HCT116 (cell line): ENCODE measurements at regions not wholly inside any gene's neighbourhood (a gene's known extent, or its start where the extent isn't known, plus 50 kb on each side); places are given as distances from the start of the nearest gene placed in this dataset.

ENCODE experiments used
- ATAC-seq: fragments of 200-7000 bp; cut with Tn5 transposase; 2 replicates; pipeline ENCODE4 v1.9.1; 2020; ENCODE audit warnings: mild to moderate bottlenecking, moderate library complexity
- BruUV-seq: library from RNA; stranded (reverse); fragments of 400-500 nt; replicated peaks from 2 replicates; lab custom pipeline; 2021; lab: Mats Ljungman, UMichigan
- CTCF ChIA-PET: fragments of 300-600 bp; sonication (Branson Sonifier 250); formaldehyde crosslinking; loops from one replicate; lab custom pipeline; 2021; ENCODE audit warnings: antibody characterized with exemption; lab: Charles Lee
- POLR2A ChIA-PET: fragments of 300-600, 350-600 bp; sonication (Branson Sonifier 250); formaldehyde crosslinking; loops from one replicate; lab custom pipeline; 2021; ENCODE audit warnings: antibody characterized with exemption; lab: Charles Lee
- RAD21 ChIA-PET, 2 experiments: fragments of 300-600 bp; sonication (Branson Sonifier 250); formaldehyde crosslinking; loops; one replicate each; lab custom pipeline; 2023; ENCODE audit warnings: low total read pairs in 2 of 2; ENCODE audit not compliant: uncharacterized antibody in 2 of 2, unreplicated experiment in 2 of 2, low non-redundant PET in 1 of 2; lab: Charles Lee
- DNase-seq: peaks from one replicate; pipeline ENCODE4 v3.0.0-alpha.2; 2010; ENCODE audit warnings: low read depth, low spot score
- H2AFZ ChIP-seq: fragments of 200-600 bp; shearing (Covaris generic), sonication (generic); 2 replicates; pipeline ENCODE4 v1.6.1; 2017; ENCODE audit warnings: low read depth, mixed run types, mixed read lengths, antibody characterized with exemption, low read length; ENCODE audit not compliant: poor library complexity, severe bottlenecking
- H3K27ac ChIP-seq: 2 replicates; pipeline ENCODE4 v1.5.1; 2012; ENCODE audit warnings: low read depth, low read length
- H3K27me3 ChIP-seq: fragments of 200-600 bp; sonication (generic); 2 replicates; pipeline ENCODE4 v1.6.1; 2016; ENCODE audit warnings: mixed run types, low read length, mixed read lengths; ENCODE audit not compliant: insufficient read depth
- H3K36me3 ChIP-seq, 2 experiments: fragments of 200-500 bp in 1 of 2; fragments of 200-600 bp in 1 of 2; sonication (Bioruptor generic) in 1 of 2; sonication (generic) in 1 of 2; 2 replicates each; pipeline versions ENCODE4 v1.5.1 to v1.6.1; 2014 to 2016; ENCODE audit warnings: low read length in 2 of 2, inconsistent platforms in 1 of 2, mixed read lengths in 1 of 2, mixed run types in 1 of 2; ENCODE audit not compliant: insufficient read depth in 2 of 2, control insufficient read depth in 1 of 2
- H3K4me1 ChIP-seq, 2 experiments: fragments of 200-600 bp in 1 of 2; sonication (generic) in 1 of 2; 2 replicates each; pipeline versions ENCODE4 v1.5.1 to v1.6.1; 2012 to 2017; ENCODE audit warnings: low read length in 2 of 2, inconsistent platforms in 1 of 2, mild to moderate bottlenecking in 1 of 2, mixed read lengths in 1 of 2, mixed run types in 1 of 2, moderate library complexity in 1 of 2; ENCODE audit not compliant: insufficient read depth in 2 of 2, control insufficient read depth in 1 of 2
- H3K4me2 ChIP-seq: fragments of 200-600 bp; sonication (generic); 2 replicates; pipeline ENCODE4 v1.6.1; 2017; ENCODE audit warnings: mixed run types, low read length, mixed read lengths
- H3K4me3 ChIP-seq, 2 experiments: fragments of 200-600 bp in 1 of 2; sonication (generic) in 1 of 2; replicated peaks in 1 of 2; 2 replicates each; pipeline ENCODE4 v1.5.1; 2011 to 2016; ENCODE audit warnings: low read length in 2 of 2, control low read depth in 1 of 2, low read depth in 1 of 2, mild to moderate bottlenecking in 1 of 2, mixed read lengths in 1 of 2, mixed run types in 1 of 2
- H3K79me2 ChIP-seq: fragments of 200-600 bp; sonication (generic); 2 replicates; pipeline ENCODE4 v1.6.1; 2017; ENCODE audit warnings: mild to moderate bottlenecking, mixed run types, low read length, moderate library complexity, mixed read lengths; ENCODE audit not compliant: insufficient read depth
- H3K9ac ChIP-seq: fragments of 200-600 bp; sonication (generic); 2 replicates; pipeline ENCODE4 v1.6.1; 2016; ENCODE audit warnings: low read length, mixed read lengths
- H3K9me2 ChIP-seq: fragments of 200-600 bp; sonication (generic), shearing (Covaris generic); 2 replicates; pipeline ENCODE4 v1.6.1; 2017; ENCODE audit warnings: mixed run types, mild to moderate bottlenecking, moderate library complexity; ENCODE audit not compliant: insufficient read depth
- H3K9me3 ChIP-seq, 2 experiments: fragments of 200-500 bp in 1 of 2; fragments of 200-600 bp in 1 of 2; sonication (Bioruptor generic) in 1 of 2; sonication (generic) in 1 of 2; 2 replicates each; pipeline ENCODE4 v1.6.1; 2014 to 2017; ENCODE audit warnings: low read length in 2 of 2, mixed read lengths in 2 of 2, inconsistent platforms in 1 of 2, low read depth in 1 of 2, mild to moderate bottlenecking in 1 of 2, mixed run types in 1 of 2, moderate library complexity in 1 of 2; ENCODE audit not compliant: control insufficient read depth in 1 of 2, insufficient read depth in 1 of 2
- H4K20me1 ChIP-seq: fragments of 200-600 bp; sonication (generic), shearing (Covaris generic); 2 replicates; pipeline ENCODE4 v1.6.1; 2017; ENCODE audit warnings: mixed run types, mild to moderate bottlenecking, moderate library complexity; ENCODE audit not compliant: insufficient read depth
- ATF3 ChIP-seq: IDR thresholded peaks from 2 replicates; pipeline ENCODE4 v1.6.1; 2012
- EGR1 ChIP-seq: IDR thresholded peaks from 2 replicates; pipeline ENCODE4 v1.6.1; 2012; ENCODE audit warnings: low read depth
- ELF1 ChIP-seq: IDR thresholded peaks from 2 replicates; pipeline ENCODE4 v1.6.1; 2012; ENCODE audit warnings: low read depth, borderline replicate concordance
- FOSL1 ChIP-seq: IDR thresholded peaks from 2 replicates; pipeline ENCODE4 v1.6.1; 2012; ENCODE audit warnings: low read depth
- JUND ChIP-seq: IDR thresholded peaks from 2 replicates; pipeline ENCODE4 v1.6.1; 2012
- MAX ChIP-seq: IDR thresholded peaks from 2 replicates; pipeline ENCODE4 v1.6.1; 2012
- POLR2AphosphoS5 ChIP-seq: IDR thresholded peaks from 2 replicates; pipeline ENCODE4 v1.6.1; 2011; ENCODE audit warnings: mild to moderate bottlenecking, low read depth, low read length, moderate library complexity
- REST ChIP-seq: IDR thresholded peaks from 2 replicates; pipeline ENCODE4 v1.6.1; 2012; ENCODE audit warnings: low read depth
- ZNF274 ChIP-seq: fragments of 200-500 bp; sonication (Bioruptor generic); IDR thresholded peaks from 2 replicates; pipeline ENCODE4 v1.6.1; 2014; ENCODE audit warnings: mild to moderate bottlenecking, low read depth, low read length, inconsistent platforms
- intact Hi-C: fragments of 100-400 bp; cut with micrococcal nuclease; formaldehyde crosslinking; loops from 2 replicates; pipeline ENCODE4 v1.10.0; 2022

- Histone ChIP-seq H3K9me3 (peaks cover 0 to 29% of the 10 kb centered on the region in 2 experiments; a peak in 2 of 4 replicates), H2AFZ (no peak overlapping the region), H3K27ac (no peak overlapping the region), H3K9me2 (no peaks in the 10 kb centered on the region), H3K27me3 (no peaks in the 10 kb centered on the region), H3K4me1 (no peaks in the 10 kb centered on the region), H3K36me3 (no peaks in the 10 kb centered on the region), H3K9ac (no peak overlapping the region), H3K4me3 (no peak overlapping the region), H3K4me2 (no peak overlapping the region), H4K20me1 (no peaks in the 10 kb centered on the region), H3K79me2 (no peaks in the 10 kb centered on the region)
- DNase-seq (no peak), ATAC-seq (no peak)
- intact Hi-C loops = no loop called here
- RAD21 ChIA-PET = no interaction called here
- CTCF ChIA-PET = no interaction called here
- POLR2A ChIA-PET = no interaction called here
- TF ChIP-seq ELF1 (no peak), MAX (no peak), EGR1 (no peak), POLR2AphosphoS5 (no peak), REST (no peak), FOSL1 (no peak), ATF3 (no peak), ZNF274 (no peak), JUND (no peak)
- no TSS peak for BruUV-seq
Observed at GRCh38 chr1:103931891-103932290, 182.2 kb downstream of the AMY1C start.
